Astrocyte (in vitro differentiated cells and primary cell): ENCODE measurements at regions not wholly inside any gene's neighbourhood (a gene's known extent, or its start where the extent isn't known, plus 50 kb on each side); places are given as distances from the start of the nearest gene placed in this dataset.

ENCODE experiments used
- EZH2 ChIP-seq: IDR thresholded peaks from 2 replicates; pipeline ENCODE4 v1.6.1; 2012; ENCODE audit warnings: mild to moderate bottlenecking, low read length, inconsistent platforms; ENCODE audit not compliant: insufficient read depth
- TF ChIP-seq, protein P1 (sequence below): IDR thresholded peaks from 2 replicates; pipeline ENCODE4 v1.5.1; 2011; ENCODE audit warnings: low read depth, mild to moderate bottlenecking, inconsistent platforms, low read length, moderate library complexity; ENCODE audit not compliant: insufficient read depth

GRCh38 chr15:92819278-92820235 is 80.6 kb upstream of the CHD2 start:
- TF ChIP-seq, protein P1, sequence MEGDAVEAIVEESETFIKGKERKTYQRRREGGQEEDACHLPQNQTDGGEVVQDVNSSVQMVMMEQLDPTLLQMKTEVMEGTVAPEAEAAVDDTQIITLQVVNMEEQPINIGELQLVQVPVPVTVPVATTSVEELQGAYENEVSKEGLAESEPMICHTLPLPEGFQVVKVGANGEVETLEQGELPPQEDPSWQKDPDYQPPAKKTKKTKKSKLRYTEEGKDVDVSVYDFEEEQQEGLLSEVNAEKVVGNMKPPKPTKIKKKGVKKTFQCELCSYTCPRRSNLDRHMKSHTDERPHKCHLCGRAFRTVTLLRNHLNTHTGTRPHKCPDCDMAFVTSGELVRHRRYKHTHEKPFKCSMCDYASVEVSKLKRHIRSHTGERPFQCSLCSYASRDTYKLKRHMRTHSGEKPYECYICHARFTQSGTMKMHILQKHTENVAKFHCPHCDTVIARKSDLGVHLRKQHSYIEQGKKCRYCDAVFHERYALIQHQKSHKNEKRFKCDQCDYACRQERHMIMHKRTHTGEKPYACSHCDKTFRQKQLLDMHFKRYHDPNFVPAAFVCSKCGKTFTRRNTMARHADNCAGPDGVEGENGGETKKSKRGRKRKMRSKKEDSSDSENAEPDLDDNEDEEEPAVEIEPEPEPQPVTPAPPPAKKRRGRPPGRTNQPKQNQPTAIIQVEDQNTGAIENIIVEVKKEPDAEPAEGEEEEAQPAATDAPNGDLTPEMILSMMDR = no peak
- TF ChIP-seq EZH2 = no peak
